ENCODE measurements at regions not wholly inside any gene's neighbourhood (a gene's known extent, or its start where the extent isn't known, plus 50 kb on each side); places are given as distances from the start of the nearest gene placed in this dataset.

- TF ChIP-seq CTCF (IDR thresholded peaks at IDR 0.05; ENCODE audit: low read depth, low read length) (no peak), MYC (IDR thresholded peaks at IDR 0.05; ENCODE audit: low read depth, low read length) (no peak), MAX (IDR thresholded peaks at IDR 0.05; ENCODE audit: low read depth, low read length) (no peak)
- no peak overlapping the region for H3K4me3 ChIP-seq (ENCODE audit: low read depth, low read length)
- no peak for DNase-seq (ENCODE audit: low read depth)
Observed at GRCh38 chr13:50451609-50452008, 391.9 kb downstream of the DLEU7 start.

- no peak for DNase-seq (ENCODE audit: low read depth)
- H3K4me3 ChIP-seq (ENCODE audit: low read depth, low read length), result no peak overlapping the region
- TF ChIP-seq MYC (IDR thresholded peaks at IDR 0.05; ENCODE audit: low read depth, low read length) (no peak), MAX (IDR thresholded peaks at IDR 0.05; ENCODE audit: low read depth, low read length) (no peak), CTCF (IDR thresholded peaks at IDR 0.05; ENCODE audit: low read depth, low read length) (no peak), POLR2A (IDR thresholded peaks at IDR 0.05; ENCODE audit: extremely low read depth, insufficient read length) (no peak)
Observed at GRCh38 chr13:50452028-50452427, 391.5 kb downstream of the DLEU7 start.

- H3K4me3 ChIP-seq (ENCODE audit: low read depth, low read length), result no peak overlapping the region
- DNase-seq (ENCODE audit: low read depth), result no peak
- no peak for TF ChIP-seq MAX (IDR thresholded peaks at IDR 0.05; ENCODE audit: low read depth, low read length)
- TF ChIP-seq CTCF (IDR thresholded peaks at IDR 0.05; ENCODE audit: low read depth, low read length), result no peak
- TF ChIP-seq MYC (IDR thresholded peaks at IDR 0.05; ENCODE audit: low read depth, low read length), result no peak
- TF ChIP-seq POLR2A (IDR thresholded peaks at IDR 0.05; ENCODE audit: extremely low read depth, insufficient read length), result no peak
Observed at GRCh38 chr13:50452756-50453155, 390.7 kb downstream of the DLEU7 start.

- DNase-seq (ENCODE audit: low read depth), result no peak
- H3K4me3 ChIP-seq (ENCODE audit: low read depth, low read length), result no peak overlapping the region
- TF ChIP-seq MAX (IDR thresholded peaks at IDR 0.05; ENCODE audit: low read depth, low read length) (no peak), CTCF (IDR thresholded peaks at IDR 0.05; ENCODE audit: low read depth, low read length) (no peak), MYC (IDR thresholded peaks at IDR 0.05; ENCODE audit: low read depth, low read length) (no peak), POLR2A (IDR thresholded peaks at IDR 0.05; ENCODE audit: extremely low read depth, insufficient read length) (no peak)
Observed at GRCh38 chr13:50453188-50453587, 390.3 kb downstream of the DLEU7 start.

- TF ChIP-seq POLR2A (IDR thresholded peaks at IDR 0.05; ENCODE audit: extremely low read depth, insufficient read length), result no peak
- no peak for TF ChIP-seq CTCF (IDR thresholded peaks at IDR 0.05; ENCODE audit: low read depth, low read length)
- no peak for TF ChIP-seq MYC (IDR thresholded peaks at IDR 0.05; ENCODE audit: low read depth, low read length)
- TF ChIP-seq MAX (IDR thresholded peaks at IDR 0.05; ENCODE audit: low read depth, low read length), result no peak
Observed at GRCh38 chr13:50456111-50456510, 387.4 kb downstream of the DLEU7 start.

More at GRCh38 chr13:50456111-50456510, 387.4 kb downstream of the DLEU7 start:
- no peak overlapping the region for H3K4me3 ChIP-seq (ENCODE audit: low read depth, low read length)
- no peak for DNase-seq (ENCODE audit: low read depth)
